ENCODE measurements at regions not wholly inside any gene's neighbourhood (a gene's known extent, or its start where the extent isn't known, plus 50 kb on each side); places are given as distances from the start of the nearest gene placed in this dataset.

DNA sequence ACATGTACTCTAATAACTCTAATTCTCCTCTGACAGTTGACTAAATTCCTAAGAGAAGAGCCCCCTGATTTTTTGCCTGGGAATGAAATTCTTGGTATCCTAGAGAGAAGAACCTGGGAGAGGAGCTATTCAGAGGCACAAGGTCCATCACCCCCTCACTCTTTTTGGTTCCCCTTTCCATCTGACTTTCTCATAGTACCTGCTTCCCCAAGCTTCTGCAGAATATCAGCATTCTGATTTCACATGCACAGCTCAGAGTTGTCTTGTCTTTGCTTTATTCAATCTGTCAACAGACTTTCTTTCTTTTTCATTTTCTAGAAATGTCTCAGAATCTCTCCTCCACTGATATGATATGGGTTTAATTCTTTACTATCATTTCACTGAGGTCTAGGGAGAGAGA, 141.5 kb upstream of the FBXL17 start:
- H4K20me1 ChIP-seq (replicated peaks; ENCODE audit: control insufficient read depth, extremely low read depth, insufficient read depth, low read length), result no peaks in the 10 kb centered on the region
- intact Hi-C loops (cut with micrococcal nuclease) (loop anchor here (2.0 to 5.0 kb wide), 3 partner anchors 263 to 945 kb away; no protein-coding TSS in a partner anchor), dilution Hi-C loops (cut with MboI; ENCODE audit: extremely low pct_ligation_motif_present, low sequenced_read_pairs) (no loop called here)
- H3K9ac ChIP-seq (replicated peaks; ENCODE audit: extremely low read depth, insufficient read depth, low read length), result no peak overlapping the region
- ChIA-PET CTCF (interaction anchor here (0.7 to 2.0 kb wide), 2 partner anchors 432 to 1165 kb away, joined by 3 to 6 read pairs; no protein-coding TSS in a partner anchor), POLR2A (no interaction called here)
- no peak overlapping the region for H3K27ac ChIP-seq (ENCODE audit: insufficient read depth, low read depth, low read length)
- H3K4me1 ChIP-seq (ENCODE audit: control insufficient read depth, extremely low read depth, insufficient read depth, low read length), result no peaks in the 10 kb centered on the region
- H3K4me2 ChIP-seq (ENCODE audit: insufficient read depth, low read length), result no peak overlapping the region
- TF ChIP-seq FOS (IDR thresholded peaks at IDR 0.05; ENCODE audit: borderline replicate concordance, insufficient read depth, low read length) (no peak), GATA2 (IDR thresholded peaks at IDR 0.05; ENCODE audit: insufficient read depth, insufficient read length, low read depth, low read length) (no peak), EZH2 (IDR thresholded peaks at IDR 0.05; ENCODE audit: borderline replicate concordance, low read depth, low read length, severe bottlenecking) (no peak), MYC (IDR thresholded peaks at IDR 0.05; ENCODE audit: low read depth, low read length) (no peak), POLR2A (IDR thresholded peaks at IDR 0.05; ENCODE audit: low read depth, low read length) (no peak), POLR2AphosphoS5 (IDR thresholded peaks at IDR 0.05; ENCODE audit: insufficient read depth, low read depth, low read length) (no peak), MAX (IDR thresholded peaks at IDR 0.05; ENCODE audit: insufficient read depth, insufficient read length) (no peak), CTCF (IDR thresholded peaks at IDR 0.05; ENCODE audit: extremely low read depth in 1 of 2, insufficient read depth in 1 of 2, low read depth in 1 of 2, low read length in 2 of 2) (no peak), JUN (IDR thresholded peaks at IDR 0.05; ENCODE audit: borderline replicate concordance, insufficient read depth, insufficient read length, low read depth) (no peak)
- BruUV-seq (replicated peaks), result no TSS peak
- no peaks in the 10 kb centered on the region for H3K36me3 ChIP-seq (ENCODE audit: control insufficient read depth in 2 of 2, extremely low read depth in 1 of 2, insufficient read depth in 2 of 2, low read length in 2 of 2)
- DNase-seq (ENCODE audit: low read depth, low spot score) (no peak), FAIRE-seq (no peak)
- H2AFZ ChIP-seq (ENCODE audit: low read depth, low read length), result no peak overlapping the region
- no peaks in the 10 kb centered on the region for H3K9me1 ChIP-seq (replicated peaks; ENCODE audit: control insufficient read depth, extremely low read depth, insufficient read depth, low read length)
- H3K9me3 ChIP-seq (replicated peaks; ENCODE audit: control insufficient read depth, insufficient read depth, low read length), result no peaks in the 10 kb centered on the region
- H3K4me3 ChIP-seq (replicated peaks in 1 of 3; ENCODE audit: insufficient read depth in 1 of 3, low read depth in 1 of 3, low read length in 3 of 3), result no peak overlapping the region
- no peaks in the 10 kb centered on the region for H3K27me3 ChIP-seq (ENCODE audit: control insufficient read depth in 2 of 2, insufficient read depth in 2 of 2, low read length in 2 of 2)
- H3K79me2 ChIP-seq (ENCODE audit: control insufficient read depth, insufficient read depth, low read length), result no peaks in the 10 kb centered on the region

Measured in endothelial cell of umbilical vein (primary cell).